GM12878 (cell line): ENCODE measurements at regions not wholly inside any gene's neighbourhood (a gene's known extent, or its start where the extent isn't known, plus 50 kb on each side); places are given as distances from the start of the nearest gene placed in this dataset.

Experiments
- ATAC-seq: fragments of 200-7000 bp; cut with Tn5 transposase; 3 replicates; pipeline ENCODE4 v1.9.1; 2020; ENCODE audit warnings: mild to moderate bottlenecking, moderate library complexity
- BruUV-seq: library from RNA; stranded (reverse); fragments of 400-500 nt; replicated peaks from 2 replicates; lab custom pipeline; 2021; lab: Mats Ljungman, UMichigan
- CTCF ChIA-PET: fragments of 300-600 bp; sonication (Branson Sonifier 250); formaldehyde crosslinking; extraction: SDS; loops from one replicate; lab custom pipeline; 2021; ENCODE audit warnings: inconsistent platforms; lab: Yijun Ruan, JAX
- POLR2A ChIA-PET: fragments of 350-600 bp; formaldehyde crosslinking; extraction: SDS; loops from one replicate; lab custom pipeline; 2021; ENCODE audit warnings: inconsistent platforms; lab: Charles Lee
- RAD21 ChIA-PET: fragments of 300-600 bp; sonication (Branson Sonifier 250); formaldehyde crosslinking; loops from one replicate; lab custom pipeline; 2023; ENCODE audit warnings: antibody characterized with exemption; ENCODE audit not compliant: unreplicated experiment; lab: Charles Lee
- SMC1A ChIA-PET: fragments of 300-600 bp; sonication (Branson Sonifier 250); formaldehyde crosslinking; loops from one replicate; lab custom pipeline; 2023; ENCODE audit not compliant: unreplicated experiment, uncharacterized antibody; lab: Charles Lee
- DNase-seq: peaks from one replicate; pipeline ENCODE4 v3.0.0-alpha.2; 2011; ENCODE audit warnings: low read depth, low spot score
- FAIRE-seq: peaks from 3 replicates; lab custom pipeline; 2011; peaks lifted over from hg19 to GRCh38; lab: Jason Lieb, UNC
- H2AFZ ChIP-seq: 2 replicates; pipeline ENCODE4 v1.6.0; 2011; ENCODE audit warnings: low read depth, low read length, control low read depth; ENCODE audit not compliant: control insufficient read depth
- H3K27ac ChIP-seq: 2 replicates; pipeline ENCODE4 v1.5.1; 2011; ENCODE audit warnings: control low read depth; ENCODE audit not compliant: control insufficient read depth, insufficient read depth
- H3K27me3 ChIP-seq, 2 experiments: replicated peaks in 1 of 2; 2 replicates each; pipeline versions ENCODE4 v1.6.0 to v1.6.1; 2011; ENCODE audit warnings: low read length in 1 of 2; ENCODE audit not compliant: control insufficient read depth in 2 of 2, insufficient read depth in 2 of 2
- H3K36me3 ChIP-seq, 2 experiments: 2 replicates each; pipeline ENCODE4 v1.5.1; 2011; ENCODE audit warnings: low read length in 1 of 2; ENCODE audit not compliant: control insufficient read depth in 2 of 2, insufficient read depth in 2 of 2
- H3K4me1 ChIP-seq: 2 replicates; pipeline ENCODE4 v1.6.1; 2011; ENCODE audit warnings: mild to moderate bottlenecking, low read length, moderate library complexity, mixed read lengths; ENCODE audit not compliant: control insufficient read depth, insufficient read depth
- H3K4me2 ChIP-seq: 2 replicates; pipeline ENCODE4 v1.6.0; 2011; ENCODE audit warnings: control low read depth; ENCODE audit not compliant: control insufficient read depth, insufficient read depth
- H3K4me3 ChIP-seq: fragments of 200-600 bp; sonication (generic); 2 replicates; pipeline ENCODE4 v1.5.1; 2016
- H3K79me2 ChIP-seq: 2 replicates; pipeline ENCODE4 v1.6.0; 2011; ENCODE audit warnings: low read length; ENCODE audit not compliant: control insufficient read depth, insufficient read depth
- H3K9ac ChIP-seq: 2 replicates; pipeline ENCODE4 v1.8.0; 2011; ENCODE audit warnings: low read length, control low read depth, mixed read lengths; ENCODE audit not compliant: control insufficient read depth, insufficient read depth
- H3K9me3 ChIP-seq: replicated peaks from 3 replicates; pipeline ENCODE4 v1.5.1; 2011; ENCODE audit warnings: mild to moderate bottlenecking, low read length; ENCODE audit not compliant: control insufficient read depth, insufficient read depth
- H4K20me1 ChIP-seq: 2 replicates; pipeline ENCODE4 v1.6.0; 2011; ENCODE audit not compliant: control insufficient read depth, insufficient read depth
- BRCA1 ChIP-seq: IDR thresholded peaks from 2 replicates; pipeline ENCODE4 v1.6.1; 2011; ENCODE audit warnings: low read depth, low read length, improper control_type of control experiment
- CHD4 ChIP-seq: fragments of 200-600 bp; sonication (generic); IDR thresholded peaks from 2 replicates; pipeline ENCODE4 v1.6.1; 2016; ENCODE audit warnings: mild to moderate bottlenecking
- HDAC2 ChIP-seq: fragments of 200-600 bp; sonication (generic); IDR thresholded peaks from 2 replicates; pipeline ENCODE4 v1.6.1; 2017
- IRF4 ChIP-seq: IDR thresholded peaks from 2 replicates; pipeline ENCODE4 v1.6.1; 2011; ENCODE audit warnings: low read depth, low read length
- SMC3 ChIP-seq: IDR thresholded peaks from 2 replicates; pipeline ENCODE4 v1.6.1; 2011; ENCODE audit warnings: low read length, improper control_type of control experiment, borderline replicate concordance
- SREBF1 ChIP-seq: IDR thresholded peaks from 2 replicates; pipeline ENCODE4 v1.6.1; 2012; ENCODE audit warnings: mild to moderate bottlenecking, low read length
- TCF12 ChIP-seq: IDR thresholded peaks from 2 replicates; pipeline ENCODE4 v1.6.1; 2011; ENCODE audit warnings: low read depth, mild to moderate bottlenecking, low read length
- USF1 ChIP-seq: IDR thresholded peaks from 2 replicates; pipeline ENCODE4 v1.6.1; 2011; ENCODE audit warnings: borderline replicate concordance, low read depth, mild to moderate bottlenecking, moderate library complexity, mixed read lengths, low read length; ENCODE audit not compliant: insufficient read depth; ENCODE audit errors: extremely low read length
- YBX1 ChIP-seq: fragments of 450-650 bp; IDR thresholded peaks from 2 replicates; pipeline ENCODE4 v1.6.1; 2016; ENCODE audit warnings: antibody characterized with exemption
- ZBTB11 ChIP-seq: fragments of 450-650 bp; formaldehyde crosslinking; IDR thresholded peaks from 2 replicates; pipeline ENCODE4 v1.5.0; 2022; ENCODE audit warnings: mild to moderate bottlenecking, missing genetic modification characterization
- WGBS: methylation state at CpG from one replicate; pipeline ENCODE4 v1.1.6; 2016; ENCODE audit warnings: low lambda C conversion rate; ENCODE audit not compliant: insufficient replicate concordance, insufficient coverage; ENCODE audit errors: missing lambda C conversion rate; 5-methylcytosine and 5-hydroxymethylcytosine counted together
- in situ Hi-C: fragments of 300-500 bp; cut with MboI; formaldehyde crosslinking; loops from 9 replicates; pipeline ENCODE4 v1.14.3; 2018; ENCODE audit warnings: mixed read lengths
- intact Hi-C: fragments of 100-400 bp; cut with micrococcal nuclease; formaldehyde crosslinking; loops from one replicate; pipeline ENCODE4 v1.14.2; 2022; ENCODE audit not compliant: unreplicated experiment

- Histone ChIP-seq H3K9me3 (no peaks in the 10 kb centered on the region), H3K27ac (no peak overlapping the region), H3K4me3 (no peak overlapping the region), H3K27me3 (no peaks in the 10 kb centered on the region), H3K9ac (no peak overlapping the region), H3K4me2 (no peak overlapping the region), H4K20me1 (no peaks in the 10 kb centered on the region), H3K79me2 (no peaks in the 10 kb centered on the region), H3K4me1 (no peaks in the 10 kb centered on the region), H3K36me3 (no peaks in the 10 kb centered on the region), H2AFZ (no peak overlapping the region)
- BruUV-seq, result no TSS peak
- 5% methylated on average over 1 of the region's 1 CpG for WGBS
- TF ChIP-seq TCF12, result no peak
- no peak for TF ChIP-seq YBX1
- no peak for TF ChIP-seq SMC3
- no peak for TF ChIP-seq ZBTB11 (CRISPR knock-in tag)
- TF ChIP-seq SREBF1, result no peak
- CTCF ChIA-PET, result no interaction called here
- in situ Hi-C loops (no loop called here), intact Hi-C loops (no loop called here)
- RAD21 ChIA-PET, result no interaction called here
- FAIRE-seq (no peak), ATAC-seq (no peak), DNase-seq (no peak)
- SMC1A ChIA-PET, result no interaction called here
- POLR2A ChIA-PET, result no interaction called here
Observed at GRCh38 chr18:1526991-1527390, 622.3 kb downstream of the ADCYAP1 start.

GRCh38 chr18:1527805-1528204, 623.1 kb downstream of the ADCYAP1 start:
- ChIA-PET POLR2A (no interaction called here), CTCF (no interaction called here), SMC1A (no interaction called here), RAD21 (no interaction called here)
- Histone ChIP-seq H3K4me3 (no peak overlapping the region), H3K27me3 (no peaks in the 10 kb centered on the region), H3K79me2 (no peaks in the 10 kb centered on the region), H3K27ac (no peak overlapping the region), H3K4me2 (no peak overlapping the region), H4K20me1 (no peaks in the 10 kb centered on the region), H3K36me3 (no peaks in the 10 kb centered on the region), H2AFZ (no peak overlapping the region), H3K9me3 (no peaks in the 10 kb centered on the region), H3K9ac (no peak overlapping the region), H3K4me1 (no peaks in the 10 kb centered on the region)
- BruUV-seq, result no TSS peak
- no peak for DNase-seq
- in situ Hi-C loops (no loop called here), intact Hi-C loops (no loop called here)
- TF ChIP-seq IRF4, result no peak
- TF ChIP-seq USF1, result no peak
- TF ChIP-seq BRCA1, result no peak
- no peak for TF ChIP-seq HDAC2
- no peak for TF ChIP-seq CHD4
- WGBS, result 2% methylated on average over 3 of the region's 3 CpGs
- no peak for ATAC-seq
- FAIRE-seq, result no peak
